GM13976 (cell line): ENCODE measurements at regions not wholly inside any gene's neighbourhood (a gene's known extent, or its start where the extent isn't known, plus 50 kb on each side); places are given as distances from the start of the nearest gene placed in this dataset.

Source experiments
- DNase-seq: peaks from one replicate; pipeline ENCODE4 v3.0.0; 2012; ENCODE audit warnings: low spot score
- CTCF ChIP-seq: IDR thresholded peaks from 2 replicates; pipeline ENCODE4 v1.5.1; 2012; ENCODE audit warnings: borderline replicate concordance, mild to moderate bottlenecking; ENCODE audit not compliant: insufficient read depth; ENCODE audit errors: extremely low read depth, missing control alignments, control extremely low read depth
- in situ Hi-C: fragments of 300-500 bp; cut with MboI; formaldehyde crosslinking; loops from one replicate; pipeline ENCODE4 v1.12.0; 2022; ENCODE audit warnings: low sequenced_read_pairs, mixed read lengths, inconsistent platforms; ENCODE audit not compliant: unreplicated experiment

- no peak for DNase-seq
- TF ChIP-seq CTCF = no peak
- in situ Hi-C loops = no loop called here
Observed at GRCh38 chr2:107681936-107682335, 144.8 kb upstream of the RGPD4 start.

- in situ Hi-C loops = no loop called here
- TF ChIP-seq CTCF = no peak
- no peak for DNase-seq
Observed at GRCh38 chr2:107684421-107684820, 142.3 kb upstream of the RGPD4 start.

GRCh38 chr2:107685421-107685986, 141.2 kb upstream of the RGPD4 start:
- no peak for DNase-seq
- in situ Hi-C loops = no loop called here
- no peak for TF ChIP-seq CTCF

- in situ Hi-C loops = no loop called here
- TF ChIP-seq CTCF = no peak
- DNase-seq = no peak
Observed at GRCh38 chr2:107687073-107687472, 139.6 kb upstream of the RGPD4 start.

- no peak for DNase-seq
- in situ Hi-C loops = no loop called here
- no peak for TF ChIP-seq CTCF
Observed at GRCh38 chr2:107688135-107688534, 138.6 kb upstream of the RGPD4 start.

GRCh38 chr2:107693604-107694003, 133.1 kb upstream of the RGPD4 start:
- TF ChIP-seq CTCF = no peak
- DNase-seq = no peak
- in situ Hi-C loops = no loop called here

GRCh38 chr2:107694667-107695066, 132.0 kb upstream of the RGPD4 start:
- in situ Hi-C loops = no loop called here

More at GRCh38 chr2:107694667-107695066, 132.0 kb upstream of the RGPD4 start:
- TF ChIP-seq CTCF = no peak
- no peak for DNase-seq
